ENCODE measurements at regions not wholly inside any gene's neighbourhood (a gene's known extent, or its start where the extent isn't known, plus 50 kb on each side); places are given as distances from the start of the nearest gene placed in this dataset.

GRCh38 chr6:150668900-150669302 is 69.2 kb downstream of the PLEKHG1 start:
- no peak for TF ChIP-seq CEBPB (IDR thresholded peaks at IDR 0.05)
- TF ChIP-seq MAX (IDR thresholded peaks at IDR 0.05): no peak
